ENCODE measurements at regions not wholly inside any gene's neighbourhood (a gene's known extent, or its start where the extent isn't known, plus 50 kb on each side); places are given as distances from the start of the nearest gene placed in this dataset.
"Not testable (repeated sequence)": the region's sequence is repeated elsewhere in the genome, so short reads cannot be mapped to it uniquely, and the experiment has no call there.

DNA sequence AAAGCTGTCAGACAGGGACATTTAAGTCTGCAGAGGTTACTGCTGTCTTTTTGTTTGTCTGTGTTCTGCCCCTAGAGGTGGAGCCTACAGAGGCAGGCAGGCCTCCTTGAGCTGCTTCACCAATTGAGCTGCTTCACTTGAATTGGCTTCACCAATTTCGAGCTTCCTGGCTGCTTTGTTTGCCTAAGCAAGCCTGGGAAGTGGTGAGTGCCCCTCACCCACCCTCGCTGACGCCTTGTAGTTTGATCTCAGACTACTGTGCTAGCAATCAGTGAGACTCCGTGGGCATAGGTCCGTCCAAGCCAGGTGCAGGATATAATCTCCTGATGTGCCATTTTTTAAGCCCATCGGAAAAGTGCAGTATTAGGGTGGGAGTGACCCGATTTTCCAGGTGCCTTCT lies 179.7 kb downstream of the TRIM51G start:
- H3K4me1 ChIP-seq; H3K27ac ChIP-seq; H3K36me3 ChIP-seq; ATAC-seq; H3K27me3 ChIP-seq; intact Hi-C loops (cut with DNase I); H3K4me3 ChIP-seq: not testable (repeated sequence)
- peak in 1 of 4 donors; percentile 24 for DNase-seq
- H3K9me3 ChIP-seq = peaks cover 0 to 24% of the 10 kb centered on the region in 2 donors
